Esophagus squamous epithelium (tissue), 5 donors: ENCODE measurements at regions not wholly inside any gene's neighbourhood (a gene's known extent, or its start where the extent isn't known, plus 50 kb on each side); places are given as distances from the start of the nearest gene placed in this dataset.

Experiments
- DNase-seq: peaks from one replicate; lab custom pipeline; 2025; lab: John Stamatoyannopoulos, UW
- H3K27ac ChIP-seq, 4 donors: fragments of 200-600 bp; sonication (generic); one replicate each; pipeline ENCODE4 v1.5.1; 2016 to 2019; ENCODE audit warnings: mild to moderate bottlenecking in 1 of 4
- H3K27me3 ChIP-seq, 4 donors: fragments of 200-600 bp; sonication (generic); 1 replicate in 3 of 4; 2 replicates in 1 of 4; pipeline versions ENCODE4 v1.5.1 to v1.6.0; 2017 to 2021; ENCODE audit warnings: antibody characterized with exemption in 1 of 4
- H3K36me3 ChIP-seq, 3 donors: fragments of 200-600 bp; sonication (generic); one replicate each; pipeline ENCODE4 v1.5.1; 2016 to 2019
- H3K4me1 ChIP-seq, 3 donors: fragments of 200-600 bp; sonication (generic); one replicate each; pipeline ENCODE4 v1.5.1; 2017 to 2019
- H3K4me3 ChIP-seq, 4 donors: fragments of 200-600 bp; sonication (generic); 1 replicate in 3 of 4; 2 replicates in 1 of 4; pipeline ENCODE4 v1.5.1; 2016 to 2019; ENCODE audit warnings: mild to moderate bottlenecking in 2 of 4, moderate library complexity in 1 of 4
- H3K9me3 ChIP-seq, 3 donors: fragments of 200-600 bp; sonication (generic); one replicate each; pipeline ENCODE4 v1.5.1; 2016 to 2019
- CTCF ChIP-seq, 6 experiments: fragments of 450-650 bp in 4 of 6; fragments of 200-600 bp in 2 of 6; sonication (generic) in 2 of 6; IDR thresholded peaks; one replicate each; pipeline ENCODE4 v1.5.1; 2016 to 2019; ENCODE audit warnings: antibody characterized with exemption in 6 of 6, mild to moderate bottlenecking in 4 of 6, moderate library complexity in 4 of 6
- POLR2A ChIP-seq, 4 donors: fragments of 450-650 bp; IDR thresholded peaks; one replicate each; pipeline ENCODE4 v1.6.1; 2017; ENCODE audit warnings: antibody characterized with exemption in 4 of 4, mild to moderate bottlenecking in 4 of 4, moderate library complexity in 3 of 4
- WGBS, 2 donors: methylation state at CpG; one replicate each; pipeline ENCODE4 v1.1.5; 2018; 5-methylcytosine and 5-hydroxymethylcytosine counted together
- intact Hi-C: fragments of 100-400 bp; cut with DNase I; formaldehyde crosslinking; loops from one replicate; pipeline ENCODE4 v1.15.0; 2022
- donor health status: DM: yes; HTN: yes; CAD: no.

- H3K27me3 ChIP-seq = no peaks in the 10 kb centered on the region
- H3K4me3 ChIP-seq = no peak overlapping the region
- no peak for TF ChIP-seq POLR2A (IDR thresholded peaks at IDR 0.05)
- no peak overlapping the region for H3K27ac ChIP-seq
- intact Hi-C loops = no loop called here
- H3K4me1 ChIP-seq = peaks cover 0 to 6% (median 0%) of the 10 kb centered on the region in 3 donors
- no peak for DNase-seq
- H3K9me3 ChIP-seq = no peaks in the 10 kb centered on the region
- no peaks in the 10 kb centered on the region for H3K36me3 ChIP-seq
- WGBS, 2 donors = 27 to 56% methylated on average over 2 of the region's 2 CpGs
Measured at GRCh38 chr18:26722565-26722931, 143.0 kb downstream of the AQP4 start.

GRCh38 chr18:26721854-26722564 is 143.5 kb downstream of the AQP4 start:
- peaks cover 0 to 6% (median 0%) of the 10 kb centered on the region in 3 donors for H3K4me1 ChIP-seq
- no peaks in the 10 kb centered on the region for H3K36me3 ChIP-seq
- intact Hi-C loops = no loop called here
- no peaks in the 10 kb centered on the region for H3K27me3 ChIP-seq
- DNase-seq = no peak
- H3K9me3 ChIP-seq = no peaks in the 10 kb centered on the region
- no peak overlapping the region for H3K4me3 ChIP-seq
- TF ChIP-seq POLR2A (IDR thresholded peaks at IDR 0.05) (no peak), CTCF (IDR thresholded peaks at IDR 0.05) (no peak)
- WGBS, 2 donors = 82 to 83% methylated on average over 7 to 9 of the region's 9 CpGs
- no peak overlapping the region for H3K27ac ChIP-seq

GRCh38 chr18:26719896-26720295 is 145.6 kb downstream of the AQP4 start:
- Histone ChIP-seq H3K27me3 (no peaks in the 10 kb centered on the region), H3K4me3 (no peak overlapping the region), H3K9me3 (no peaks in the 10 kb centered on the region), H3K36me3 (no peaks in the 10 kb centered on the region), H3K27ac (no peak overlapping the region), H3K4me1 (peaks cover 0 to 6% (median 0%) of the 10 kb centered on the region in 3 donors)
- 57 to 80% methylated on average over 1 of the region's 1 CpG for WGBS, 2 donors
- intact Hi-C loops = no loop called here
- TF ChIP-seq CTCF (IDR thresholded peaks at IDR 0.05) (no peak), POLR2A (IDR thresholded peaks at IDR 0.05) (no peak)
- DNase-seq = no peak

- H3K27ac ChIP-seq = no peak overlapping the region
- intact Hi-C loops = no loop called here
- 65 to 74% methylated on average over 4 of the region's 4 CpGs for WGBS, 2 donors
- TF ChIP-seq CTCF (IDR thresholded peaks at IDR 0.05) = no peak
- no peak for TF ChIP-seq POLR2A (IDR thresholded peaks at IDR 0.05)
- no peak overlapping the region for H3K4me3 ChIP-seq
- H3K27me3 ChIP-seq = no peaks in the 10 kb centered on the region
- DNase-seq = no peak
- H3K36me3 ChIP-seq = no peaks in the 10 kb centered on the region
- peaks cover 0 to 6% (median 0%) of the 10 kb centered on the region in 3 donors for H3K4me1 ChIP-seq
- H3K9me3 ChIP-seq = no peaks in the 10 kb centered on the region
Measured at GRCh38 chr18:26717123-26717719, 148.3 kb downstream of the AQP4 start.

GRCh38 chr18:26714739-26715138 is 150.8 kb downstream of the AQP4 start:
- no peaks in the 10 kb centered on the region for H3K27me3 ChIP-seq
- H3K36me3 ChIP-seq = no peaks in the 10 kb centered on the region
- no peaks in the 10 kb centered on the region for H3K9me3 ChIP-seq
- no peak for DNase-seq
- no peak overlapping the region for H3K27ac ChIP-seq
- no peak overlapping the region for H3K4me3 ChIP-seq
- peaks cover 0 to under 1% (median 0%) of the 10 kb centered on the region in 3 donors for H3K4me1 ChIP-seq
- TF ChIP-seq CTCF (IDR thresholded peaks at IDR 0.05) = no peak
- no peak for TF ChIP-seq POLR2A (IDR thresholded peaks at IDR 0.05)
- intact Hi-C loops = no loop called here
- WGBS, 2 donors = 55 to 60% methylated on average over 6 of the region's 6 CpGs
